ENCODE measurements at regions not wholly inside any gene's neighbourhood (a gene's known extent, or its start where the extent isn't known, plus 50 kb on each side); places are given as distances from the start of the nearest gene placed in this dataset.

GRCh38 chr4:35965300-35965699 is 279.0 kb downstream of the ARAP2 start:
- Histone ChIP-seq H3K27ac (no peak overlapping the region), H3K4me3 (no peak overlapping the region), H3K9me3 (no peaks in the 10 kb centered on the region), H3K36me3 (no peaks in the 10 kb centered on the region), H3K4me1 (no peaks in the 10 kb centered on the region), H3K27me3 (no peaks in the 10 kb centered on the region)
- TF ChIP-seq POLR2A (IDR thresholded peaks at IDR 0.05) (no peak), EP300 (IDR thresholded peaks at IDR 0.05) (no peak), CTCF (IDR thresholded peaks at IDR 0.05) (no peak), POLR2AphosphoS5 (IDR thresholded peaks at IDR 0.05) (no peak)
- no peak for DNase-seq
- WGBS, 5 donors: 45 to 53% (median 50%) methylated on average over 1 of the region's 1 CpG
- intact Hi-C loops (cut with DNase I; ENCODE audit: low total_unique reads): no loop called here

- TF ChIP-seq EP300 (IDR thresholded peaks at IDR 0.05) (no peak), CTCF (IDR thresholded peaks at IDR 0.05) (no peak), POLR2AphosphoS5 (IDR thresholded peaks at IDR 0.05) (no peak), POLR2A (IDR thresholded peaks at IDR 0.05) (no peak)
- Histone ChIP-seq H3K27me3 (no peaks in the 10 kb centered on the region), H3K27ac (no peak overlapping the region), H3K36me3 (no peaks in the 10 kb centered on the region), H3K9me3 (no peaks in the 10 kb centered on the region), H3K4me1 (no peaks in the 10 kb centered on the region), H3K4me3 (no peak overlapping the region)
- DNase-seq: no peak
- intact Hi-C loops (cut with DNase I; ENCODE audit: low total_unique reads): no loop called here
These were observed 277.7 kb downstream of the ARAP2 start for GRCh38 chr4:35966566-35966965.

- Histone ChIP-seq H3K4me1 (no peaks in the 10 kb centered on the region), H3K27me3 (no peaks in the 10 kb centered on the region), H3K9me3 (no peaks in the 10 kb centered on the region), H3K27ac (no peak overlapping the region), H3K36me3 (no peaks in the 10 kb centered on the region), H3K4me3 (no peak overlapping the region)
- TF ChIP-seq EP300 (IDR thresholded peaks at IDR 0.05): no peak
- TF ChIP-seq POLR2A (IDR thresholded peaks at IDR 0.05): no peak
- no peak for TF ChIP-seq POLR2AphosphoS5 (IDR thresholded peaks at IDR 0.05)
- TF ChIP-seq CTCF (IDR thresholded peaks at IDR 0.05): no peak
- no peak for DNase-seq
- intact Hi-C loops (cut with DNase I; ENCODE audit: low total_unique reads): no loop called here
- WGBS, 5 donors: 76 to 85% (median 81%) methylated on average over 1 of the region's 1 CpG
These were observed 273.9 kb downstream of the ARAP2 start for GRCh38 chr4:35970366-35970960.

GRCh38 chr4:35972814-35973213 is 271.5 kb downstream of the ARAP2 start:
- no peaks in the 10 kb centered on the region for H3K4me1 ChIP-seq
- no peak overlapping the region for H3K27ac ChIP-seq
- H3K27me3 ChIP-seq: no peaks in the 10 kb centered on the region
- no peaks in the 10 kb centered on the region for H3K9me3 ChIP-seq
- H3K4me3 ChIP-seq: no peak overlapping the region
- no peaks in the 10 kb centered on the region for H3K36me3 ChIP-seq
- TF ChIP-seq POLR2AphosphoS5 (IDR thresholded peaks at IDR 0.05): no peak
- no peak for TF ChIP-seq CTCF (IDR thresholded peaks at IDR 0.05)
- TF ChIP-seq EP300 (IDR thresholded peaks at IDR 0.05): no peak
- TF ChIP-seq POLR2A (IDR thresholded peaks at IDR 0.05): no peak
- WGBS, 5 donors: 36 to 60% (median 39%) methylated on average over 4 of the region's 4 CpGs
- intact Hi-C loops (cut with DNase I; ENCODE audit: low total_unique reads): no loop called here
- no peak for DNase-seq

All from stomach (tissue), 8 donors.